ENCODE measurements at regions not wholly inside any gene's neighbourhood (a gene's known extent, or its start where the extent isn't known, plus 50 kb on each side); places are given as distances from the start of the nearest gene placed in this dataset.

GRCh38 chr9:1683951-1684350 is 331.2 kb upstream of the SMARCA2 start:
- DNase-seq (ENCODE audit: low read depth) = no peak

GRCh38 chr9:1698991-1699390 is 316.2 kb upstream of the SMARCA2 start:
- DNase-seq (ENCODE audit: low read depth) = no peak

GRCh38 chr9:1701113-1701512 is 314.0 kb upstream of the SMARCA2 start:
- DNase-seq (ENCODE audit: low read depth) = no peak

GRCh38 chr9:1702701-1703100 is 312.4 kb upstream of the SMARCA2 start:
- no peak for DNase-seq (ENCODE audit: low read depth)

DNA sequence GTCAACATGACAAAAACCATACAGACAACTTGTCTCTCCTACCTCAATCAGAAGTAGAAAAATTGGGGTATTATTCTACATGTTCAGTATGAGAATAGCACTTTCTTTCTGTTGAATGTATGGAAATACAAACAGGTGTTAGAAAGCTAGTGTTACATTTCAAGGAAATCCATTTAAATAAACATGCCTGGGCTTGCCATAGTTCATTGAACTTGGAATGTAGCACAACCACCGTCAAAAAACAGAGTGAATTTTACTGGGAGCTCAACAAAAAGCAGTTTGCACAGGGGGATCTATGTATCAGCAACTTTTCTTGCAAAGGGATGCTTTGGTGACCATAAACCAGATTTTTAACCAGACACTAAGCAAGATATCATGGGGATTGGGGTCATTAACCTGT is 307.9 kb upstream of the SMARCA2 start:
- no peak for DNase-seq (ENCODE audit: low read depth)

GRCh38 chr9:1708219-1708618 is 306.9 kb upstream of the SMARCA2 start:
- no peak for DNase-seq (ENCODE audit: low read depth)

DNA sequence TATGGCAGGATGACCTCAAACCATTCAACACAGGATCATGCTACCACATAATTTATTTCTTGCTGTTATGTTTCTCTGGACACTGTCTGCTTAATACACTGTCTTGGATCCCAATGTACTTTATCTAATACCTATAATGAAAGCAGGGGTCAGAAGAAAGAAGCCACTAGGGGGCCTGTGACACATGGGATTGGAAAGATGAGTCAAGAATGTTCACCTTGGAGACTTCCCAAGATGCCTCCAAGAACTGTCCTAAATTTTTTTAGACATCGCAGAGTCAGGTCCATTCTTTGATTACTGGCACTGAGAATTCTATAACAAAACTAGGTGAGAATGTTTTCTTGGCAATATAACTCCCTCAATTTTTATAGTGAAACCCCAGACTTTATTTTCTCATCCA is 305.8 kb upstream of the SMARCA2 start:
- DNase-seq (ENCODE audit: low read depth) = no peak

GRCh38 chr9:1712861-1713450 is 302.2 kb upstream of the SMARCA2 start:
- DNase-seq (ENCODE audit: low read depth) = no peak

DNA sequence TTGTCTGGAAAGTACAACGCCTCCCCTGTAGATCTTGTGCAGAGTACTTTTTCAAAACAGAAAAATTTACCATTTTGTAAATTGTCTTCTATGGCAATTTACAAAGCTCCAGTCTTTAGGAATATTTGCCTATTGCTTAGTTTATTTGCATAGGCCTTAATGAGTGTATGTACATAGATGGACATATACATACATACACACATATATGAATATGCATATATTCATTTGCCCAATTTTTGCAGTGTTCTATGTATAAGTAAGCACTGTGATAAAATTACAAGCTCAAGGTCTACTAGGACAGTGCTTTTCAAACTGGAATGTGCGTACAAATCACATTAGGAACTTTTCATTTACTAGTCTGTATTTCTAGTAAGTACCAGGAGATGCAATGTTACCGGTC is 301.3 kb upstream of the SMARCA2 start:
- no peak for DNase-seq (ENCODE audit: low read depth)

DNA sequence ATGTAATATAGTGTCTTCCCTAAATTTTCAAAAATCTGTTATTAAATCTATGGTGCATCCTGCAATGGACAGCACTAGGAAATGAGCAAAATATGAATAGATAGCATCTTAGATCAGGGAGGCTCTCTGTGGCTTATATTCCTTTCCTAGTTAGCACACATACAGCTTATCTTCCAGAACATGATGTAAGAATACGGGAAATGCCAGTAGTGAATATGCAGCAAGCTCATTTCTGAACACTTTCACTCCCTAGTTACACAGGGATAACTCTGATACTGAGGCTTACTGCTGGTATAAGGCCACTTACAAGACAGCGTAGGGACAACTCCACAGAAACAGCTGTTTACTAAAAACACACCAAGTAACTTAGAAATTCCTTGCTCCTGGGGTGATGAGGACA is 297.3 kb upstream of the SMARCA2 start:
- no peak for DNase-seq (ENCODE audit: low read depth)

- DNase-seq (ENCODE audit: low read depth) = no peak
These were observed 296.3 kb upstream of the SMARCA2 start for GRCh38 chr9:1718836-1719235.

GRCh38 chr9:1721196-1721595 is 294.0 kb upstream of the SMARCA2 start:
- no peak for DNase-seq (ENCODE audit: low read depth)

DNA sequence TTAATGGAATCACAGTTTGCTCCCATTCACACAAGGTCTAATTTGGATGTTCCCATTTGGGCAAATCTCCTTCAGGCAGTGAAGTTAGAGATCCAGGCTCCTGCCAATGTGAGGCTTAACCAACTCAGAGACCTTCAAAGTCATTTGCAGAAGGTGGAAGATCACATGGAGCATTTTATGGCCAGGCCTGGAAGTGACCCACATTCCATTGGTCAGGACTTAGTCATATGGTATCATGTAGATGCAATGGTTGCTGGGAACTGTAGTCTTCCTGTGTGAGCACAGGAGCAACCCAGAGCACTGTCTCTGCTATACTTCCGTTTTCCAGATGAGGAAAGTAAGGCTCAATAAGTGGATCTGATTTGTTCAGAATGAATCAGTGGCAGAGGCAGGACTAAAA is 292.7 kb upstream of the SMARCA2 start:
- no peak for DNase-seq (ENCODE audit: low read depth)

DNA sequence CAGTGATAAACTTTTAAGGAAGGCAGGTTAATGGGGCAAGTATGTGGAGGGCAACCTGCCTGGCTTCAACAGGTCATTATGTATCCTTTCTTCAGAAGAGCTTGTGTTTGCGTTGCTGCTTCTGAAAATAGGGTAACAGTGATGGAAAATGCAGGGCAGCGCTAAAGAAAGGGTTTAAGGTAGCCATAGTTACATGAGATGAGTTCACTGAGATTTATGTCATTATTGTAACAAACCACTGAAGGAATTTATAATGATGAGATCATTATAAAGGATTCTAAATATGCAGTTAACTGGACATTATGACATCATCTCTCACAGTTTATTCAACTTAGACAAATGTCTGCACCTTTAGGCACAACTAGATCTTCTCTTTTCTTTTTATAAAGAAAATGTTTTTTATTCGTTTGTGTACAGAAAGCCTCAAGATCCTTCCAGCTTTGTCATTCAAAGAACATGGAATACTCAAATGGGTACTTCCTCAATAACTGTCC is 291.6 kb upstream of the SMARCA2 start:
- no peak for DNase-seq (ENCODE audit: low read depth)

DNA sequence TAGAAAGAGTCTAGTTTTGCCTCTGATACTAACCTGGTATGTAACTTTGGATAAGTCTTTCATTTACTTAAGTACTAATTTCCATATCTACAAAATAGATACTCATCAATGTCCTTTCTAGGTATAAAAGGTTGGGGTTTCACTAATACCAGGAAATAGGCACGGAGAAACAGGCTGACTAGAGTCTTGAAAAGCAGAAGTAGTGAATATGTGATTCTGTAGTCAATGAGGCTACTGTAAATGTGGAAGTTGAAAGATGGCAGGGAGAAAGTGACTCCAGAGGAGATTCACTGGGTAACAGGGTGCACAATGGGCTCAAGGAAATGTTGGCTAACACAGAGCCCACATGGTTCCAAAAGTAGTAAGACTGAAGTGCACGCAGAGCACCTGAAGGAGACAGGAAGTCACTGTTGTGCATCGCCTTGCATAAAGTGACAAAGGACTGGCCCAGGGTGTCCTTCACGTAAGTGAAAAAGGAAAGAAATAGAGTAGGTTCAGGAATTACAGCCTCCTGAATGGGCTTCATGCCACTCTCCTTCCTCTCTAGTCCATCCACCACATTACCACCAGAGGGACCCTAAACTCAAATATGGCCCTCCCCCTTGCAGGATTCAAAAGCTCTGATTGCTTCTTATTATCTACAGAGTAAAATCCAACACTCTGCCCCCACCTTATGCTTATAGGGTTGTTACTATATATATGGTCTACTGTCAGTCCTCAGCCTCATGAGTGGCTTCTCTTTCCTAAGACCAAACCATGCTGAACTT is 288.0 kb upstream of the SMARCA2 start:
- no peak for DNase-seq (ENCODE audit: low read depth)

DNA sequence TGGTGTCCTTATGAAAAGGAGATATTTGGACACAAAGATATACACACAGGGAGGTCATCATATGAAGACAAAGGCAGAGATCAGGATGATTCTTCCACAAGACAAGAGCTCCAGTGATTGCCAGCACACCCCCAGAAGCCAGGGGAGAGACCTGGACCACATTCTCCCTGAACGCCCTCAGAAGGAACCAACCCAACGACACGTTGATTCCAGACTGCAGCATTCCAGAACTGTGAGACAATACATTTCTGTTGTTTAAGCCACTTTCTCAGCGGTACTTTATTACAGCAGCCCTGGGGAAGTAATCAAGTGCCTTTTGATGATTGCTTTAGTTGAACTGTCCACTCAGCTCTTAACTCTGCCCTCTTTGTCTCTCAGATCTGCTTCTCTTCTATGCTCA is 285.5 kb upstream of the SMARCA2 start:
- no peak for DNase-seq (ENCODE audit: low read depth)

- DNase-seq (ENCODE audit: low read depth) = no peak
These were observed 282.5 kb upstream of the SMARCA2 start for GRCh38 chr9:1732670-1733069.

DNA sequence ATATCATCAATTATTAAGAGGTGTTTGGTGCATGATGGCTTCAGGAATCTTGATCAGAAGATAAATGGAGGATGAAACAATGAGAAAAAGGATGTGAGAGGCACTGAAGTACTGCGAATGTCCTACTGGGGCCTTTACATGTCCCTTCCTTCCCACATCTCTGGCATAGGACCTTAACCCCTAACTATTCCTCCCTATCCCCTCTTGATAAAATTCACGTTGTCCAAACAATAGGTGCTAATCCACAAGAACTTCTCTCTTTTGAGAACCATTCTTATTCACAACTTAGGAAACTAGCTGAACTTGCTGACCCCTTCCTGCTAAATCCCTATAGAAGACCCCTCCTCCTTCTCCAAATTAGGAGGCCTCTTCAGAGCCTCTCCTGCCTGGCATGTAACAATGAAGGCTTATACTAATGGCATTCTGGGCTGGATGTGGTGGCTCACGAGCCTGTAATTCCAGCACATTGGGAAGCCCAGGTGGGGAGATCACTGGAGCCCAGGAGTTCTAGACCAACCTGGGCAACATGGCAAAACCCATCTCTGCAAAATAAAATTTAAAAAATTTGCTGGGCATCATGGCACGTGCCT is 276.5 kb upstream of the SMARCA2 start:
- no peak for DNase-seq (ENCODE audit: low read depth)

DNA sequence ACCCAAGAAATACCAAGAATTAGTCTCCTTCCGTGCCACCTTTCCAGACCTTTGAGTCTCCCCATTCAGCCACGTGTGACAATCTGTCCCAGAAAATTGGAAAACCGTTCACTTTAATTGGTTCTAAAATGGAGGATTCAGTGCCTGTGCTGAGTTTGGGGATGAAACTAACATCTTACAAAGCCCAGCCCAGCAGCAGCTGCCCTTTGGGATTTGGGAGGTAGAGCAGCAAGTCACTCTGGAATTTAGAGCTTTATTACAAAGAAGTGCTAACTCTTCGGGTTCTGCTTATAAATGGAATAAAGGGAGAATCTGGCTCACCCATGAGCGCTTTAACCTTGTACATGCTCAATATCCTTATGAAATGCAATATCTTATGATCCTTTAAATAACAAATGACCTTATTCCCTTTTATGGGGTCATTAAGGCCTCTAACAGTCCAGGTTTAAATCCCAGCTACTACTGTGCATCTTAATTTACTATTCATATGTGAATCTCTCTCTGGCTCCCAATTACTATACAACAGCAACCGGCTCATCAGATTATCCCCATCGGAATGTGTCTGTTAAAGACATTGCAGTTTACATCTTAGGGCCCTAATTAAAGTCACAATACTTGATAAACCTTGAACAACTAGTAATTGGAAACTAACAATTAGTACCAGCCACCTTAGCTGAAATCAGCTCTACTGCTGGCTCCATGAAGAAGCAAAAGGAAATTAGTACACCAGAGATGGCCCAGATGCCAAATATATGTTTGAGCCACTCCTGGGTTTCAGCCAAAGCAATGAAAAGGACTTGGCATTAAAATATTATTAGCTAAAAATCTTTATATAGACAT is 271.8 kb upstream of the SMARCA2 start:
- no peak for DNase-seq (ENCODE audit: low read depth)

DNA sequence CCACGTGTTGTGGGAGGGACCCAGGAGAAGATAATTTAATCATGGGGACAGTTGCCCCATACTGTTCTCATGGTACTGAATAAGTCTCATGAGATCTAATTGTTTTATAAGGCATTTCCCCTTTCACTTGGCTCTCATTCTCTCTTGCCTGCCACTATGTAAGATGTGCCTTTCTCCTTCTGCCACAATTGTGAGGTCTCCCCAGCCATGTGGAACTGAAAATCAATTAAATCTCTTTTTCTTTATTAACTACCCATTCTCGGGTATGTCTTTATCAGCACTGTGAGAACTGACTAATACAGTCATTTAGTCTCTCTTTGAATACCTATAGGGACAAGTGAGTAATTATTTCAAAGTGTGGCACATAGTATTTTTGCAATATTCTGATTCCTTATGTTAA is 269.2 kb upstream of the SMARCA2 start:
- DNase-seq (ENCODE audit: low read depth) = no peak

DNA sequence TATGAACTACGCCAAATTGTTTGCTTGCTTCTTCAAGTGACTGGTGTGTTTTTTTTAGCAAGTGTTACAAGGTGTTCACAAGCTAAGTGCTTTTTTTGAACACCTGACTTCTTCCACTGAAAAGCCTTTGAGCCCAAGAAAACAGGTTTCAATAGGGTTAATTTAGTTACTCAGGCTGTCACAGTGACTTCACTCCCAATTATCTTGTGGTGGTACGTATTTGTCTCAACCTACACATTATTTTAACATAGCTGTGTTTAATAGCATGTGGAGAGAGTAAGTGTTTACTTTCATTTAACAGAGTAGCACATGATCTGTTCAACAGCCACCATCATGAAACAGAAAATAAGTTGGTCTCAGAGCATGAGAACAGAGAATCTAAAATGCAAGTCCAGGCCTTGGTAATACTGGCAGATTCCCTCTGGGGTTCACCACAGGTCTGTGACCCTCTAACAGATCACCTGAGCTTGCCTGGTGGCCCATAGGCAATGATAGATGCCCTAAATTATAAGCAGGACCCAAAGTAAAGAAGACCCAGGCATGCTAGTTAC is 267.7 kb upstream of the SMARCA2 start:
- DNase-seq (ENCODE audit: low read depth) = no peak

GRCh38 chr9:1748407-1748806 is 266.7 kb upstream of the SMARCA2 start:
- no peak for DNase-seq (ENCODE audit: low read depth)
